ENCODE measurements at regions not wholly inside any gene's neighbourhood (a gene's known extent, or its start where the extent isn't known, plus 50 kb on each side); places are given as distances from the start of the nearest gene placed in this dataset.
A peak's percentile ranks its signal among the peaks of the same experiment; 100 is the strongest.
"Not testable (repeated sequence)": the region's sequence is repeated elsewhere in the genome, so short reads cannot be mapped to it uniquely, and the experiment has no call there.

GRCh38 chr17:30599428-30600059 lies 122.3 kb downstream of the GOSR1 start:
- no peaks in the 10 kb centered on the region for H3K36me3 ChIP-seq (ENCODE audit: low read depth)
- ATAC-seq (no peak), DNase-seq (peak in 2 of 3 donors; percentile 36 to 37)
- H3K4me1 ChIP-seq (ENCODE audit: low read depth) = peaks cover 4% of the 10 kb centered on the region
- H3K9me3 ChIP-seq = no peaks in the 10 kb centered on the region
- H3K4me3 ChIP-seq = peak overlapping the region; percentile 68
- no peak for TF ChIP-seq CTCF (IDR thresholded peaks at IDR 0.05)
- intact Hi-C loops (cut with DNase I, micrococcal nuclease) = no loop called here

- TF ChIP-seq CTCF (IDR thresholded peaks at IDR 0.05) = no peak
- DNase-seq = no peak
- peaks cover 4% of the 10 kb centered on the region for H3K4me1 ChIP-seq (ENCODE audit: low read depth)
Measured at GRCh38 chr17:30597776-30598288, 120.6 kb downstream of the GOSR1 start.

GRCh38 chr17:30596948-30597775 lies 120.0 kb downstream of the GOSR1 start:
- H3K4me1 ChIP-seq (ENCODE audit: low read depth); H3K36me3 ChIP-seq (ENCODE audit: low read depth); intact Hi-C loops (cut with DNase I, micrococcal nuclease); DNase-seq; ATAC-seq; H3K9me3 ChIP-seq; H3K4me3 ChIP-seq: not testable (repeated sequence)

More at GRCh38 chr17:30597776-30598288, 120.6 kb downstream of the GOSR1 start:
- no peak for ATAC-seq
- intact Hi-C loops (cut with DNase I, micrococcal nuclease) = no loop called here
- H3K9me3 ChIP-seq = no peaks in the 10 kb centered on the region
- no peak overlapping the region for H3K4me3 ChIP-seq
- H3K36me3 ChIP-seq (ENCODE audit: low read depth) = no peaks in the 10 kb centered on the region

- H3K4me1 ChIP-seq (ENCODE audit: low read depth); H3K36me3 ChIP-seq (ENCODE audit: low read depth); H3K9me3 ChIP-seq; intact Hi-C loops (cut with DNase I, micrococcal nuclease); DNase-seq; ATAC-seq; H3K4me3 ChIP-seq: not testable (repeated sequence)
Measured at GRCh38 chr17:30594953-30595371, 117.8 kb downstream of the GOSR1 start.

- Histone ChIP-seq H3K36me3 (ENCODE audit: low read depth) (no peaks in the 10 kb centered on the region), H3K9me3 (no peaks in the 10 kb centered on the region), H3K4me1 (ENCODE audit: low read depth) (no peaks in the 10 kb centered on the region), H3K4me3 (no peak overlapping the region)
- ATAC-seq (no peak), DNase-seq (no peak)
- intact Hi-C loops (cut with DNase I, micrococcal nuclease) = no loop called here
- no peak for TF ChIP-seq CTCF (IDR thresholded peaks at IDR 0.05)
Measured at GRCh38 chr17:30594223-30594952, 117.2 kb downstream of the GOSR1 start.

- Histone ChIP-seq H3K4me3 (no peak overlapping the region), H3K36me3 (ENCODE audit: low read depth) (no peaks in the 10 kb centered on the region), H3K9me3 (no peaks in the 10 kb centered on the region), H3K4me1 (ENCODE audit: low read depth) (no peaks in the 10 kb centered on the region)
- intact Hi-C loops (cut with DNase I, micrococcal nuclease) = no loop called here
- no peak for DNase-seq
- TF ChIP-seq CTCF (IDR thresholded peaks at IDR 0.05) = no peak
- no peak for ATAC-seq
Measured at GRCh38 chr17:30590081-30590733, 113.0 kb downstream of the GOSR1 start.
